SK-N-SH (cell line): ENCODE measurements at regions not wholly inside any gene's neighbourhood (a gene's known extent, or its start where the extent isn't known, plus 50 kb on each side); places are given as distances from the start of the nearest gene placed in this dataset.

Experiments
- CTCF ChIA-PET: fragments of 300-600, 350-600 bp; formaldehyde crosslinking; extraction: SDS; loops from one replicate; lab custom pipeline; 2021; lab: Yijun Ruan, JAX
- POLR2A ChIA-PET: fragments of 350-600 bp; sonication (Branson Sonifier 250); formaldehyde crosslinking; extraction: SDS; loops from one replicate; lab custom pipeline; 2020; ENCODE audit warnings: antibody characterized with exemption, inconsistent platforms; lab: Yijun Ruan, JAX
- DNase-seq: peaks from one replicate; pipeline ENCODE4 v3.0.0; 2012
- H2AFZ ChIP-seq: fragments of 200-600 bp; sonication (generic); 2 replicates; pipeline ENCODE4 v1.8.1; 2016; ENCODE audit warnings: antibody characterized with exemption, mild to moderate bottlenecking, low read depth
- H3F3A ChIP-seq: fragments of 200-600 bp; sonication (generic); replicated peaks from 2 replicates; pipeline ENCODE3; 2016; ENCODE audit warnings: antibody characterized with exemption, mild to moderate bottlenecking; ENCODE audit not compliant: insufficient read depth
- H3K27ac ChIP-seq, 2 experiments: fragments of 200-500 bp in 1 of 2; fragments of 200-600 bp in 1 of 2; sonication (Bioruptor generic) in 1 of 2; sonication (generic), shearing (Covaris generic) in 1 of 2; 2 replicates each; pipeline versions ENCODE4 v1.5.1 to v1.6.1; 2014 to 2016; ENCODE audit warnings: low read depth in 2 of 2, inconsistent platforms in 1 of 2, low read length in 1 of 2, mild to moderate bottlenecking in 1 of 2, mixed read lengths in 1 of 2
- H3K27me3 ChIP-seq: fragments of 200-600 bp; sonication (generic), shearing (Covaris generic); 2 replicates; pipeline ENCODE4 v1.6.1; 2016; ENCODE audit warnings: mixed run types; ENCODE audit not compliant: insufficient read depth
- H3K36me3 ChIP-seq, 2 experiments: fragments of 200-500 bp in 1 of 2; fragments of 200-600 bp in 1 of 2; sonication (Bioruptor generic) in 1 of 2; sonication (generic) in 1 of 2; replicated peaks in 1 of 2; 2 replicates each; pipeline versions ENCODE3 to v1.5.1; 2014 to 2016; ENCODE audit warnings: low read length in 1 of 2, mild to moderate bottlenecking in 1 of 2; ENCODE audit not compliant: insufficient read depth in 2 of 2, control insufficient read depth in 1 of 2
- H3K4me1 ChIP-seq, 2 experiments: fragments of 200-500 bp in 1 of 2; fragments of 200-600 bp in 1 of 2; sonication (Bioruptor generic) in 1 of 2; sonication (generic), shearing (Covaris generic) in 1 of 2; 2 replicates each; pipeline versions ENCODE4 v1.5.1 to v1.6.1; 2014 to 2016; ENCODE audit warnings: low read depth in 1 of 2, low read length in 1 of 2, mixed run types in 1 of 2; ENCODE audit not compliant: insufficient read depth in 2 of 2, control insufficient read depth in 1 of 2
- H3K4me2 ChIP-seq: fragments of 200-600 bp; sonication (generic), shearing (Covaris generic); 2 replicates; pipeline ENCODE4 v1.6.1; 2017; ENCODE audit warnings: mixed run types
- H3K4me3 ChIP-seq, 2 experiments: fragments of 200-500 bp in 1 of 2; fragments of 200-600 bp in 1 of 2; sonication (Bioruptor generic) in 1 of 2; sonication (generic), shearing (Covaris generic) in 1 of 2; 2 replicates each; pipeline versions ENCODE4 v1.5.1 to v1.8.1; 2014 to 2016; ENCODE audit warnings: low read depth in 2 of 2, inconsistent platforms in 1 of 2, low read length in 1 of 2, mild to moderate bottlenecking in 1 of 2, mixed read lengths in 1 of 2, moderate library complexity in 1 of 2
- H3K79me2 ChIP-seq: fragments of 200-600 bp; sonication (generic); 2 replicates; pipeline ENCODE4 v1.8.1; 2017; ENCODE audit warnings: mild to moderate bottlenecking; ENCODE audit not compliant: insufficient read depth
- H3K9ac ChIP-seq: fragments of 200-600 bp; sonication (generic); 2 replicates; pipeline ENCODE4 v1.6.1; 2017; ENCODE audit warnings: mixed run types
- H3K9me2 ChIP-seq: fragments of 200-600 bp; sonication (generic); 2 replicates; pipeline ENCODE4 v1.6.1; 2017; ENCODE audit warnings: mixed run types
- H3K9me3 ChIP-seq: fragments of 200-600 bp; sonication (generic); 2 replicates; pipeline ENCODE4 v1.6.1; 2017; ENCODE audit warnings: mixed run types, mild to moderate bottlenecking, moderate library complexity
- H4K20me1 ChIP-seq: fragments of 200-600 bp; sonication (generic); 2 replicates; pipeline ENCODE4 v1.6.1; 2017; ENCODE audit warnings: mild to moderate bottlenecking, mixed run types; ENCODE audit not compliant: insufficient read depth
- CHD2 ChIP-seq: fragments of 150-350 bp; IDR thresholded peaks from 2 replicates; pipeline ENCODE4 v1.6.1; 2018; ENCODE audit warnings: low read length; ENCODE audit not compliant: partially characterized antibody
- EZH2phosphoT487 ChIP-seq: fragments of 200-600 bp; sonication (generic); IDR thresholded peaks from 2 replicates; pipeline ENCODE4 v1.6.1; 2017; ENCODE audit warnings: low read depth, mixed run types, mild to moderate bottlenecking, antibody characterized with exemption, moderate library complexity, borderline replicate concordance
- FOSL2 ChIP-seq: IDR thresholded peaks from 2 replicates; pipeline ENCODE4 v1.4.0; 2012; ENCODE audit warnings: low read depth, mild to moderate bottlenecking, moderate library complexity, borderline replicate concordance
- FOXJ3 ChIP-seq: sonication (generic); formaldehyde crosslinking; IDR thresholded peaks from 2 replicates; pipeline ENCODE4 v1.5.1; 2020; ENCODE audit warnings: mild to moderate bottlenecking, missing genetic modification reagents
- IRF3 ChIP-seq: fragments of 150-350 bp; IDR thresholded peaks from 2 replicates; pipeline ENCODE4 v1.6.1; 2016; ENCODE audit warnings: mild to moderate bottlenecking, low read depth, low read length
- MAX ChIP-seq: IDR thresholded peaks from 2 replicates; pipeline ENCODE4 v1.4.0; 2012; ENCODE audit warnings: low read depth
- MEF2A ChIP-seq: IDR thresholded peaks from 2 replicates; pipeline ENCODE4 v1.4.0; 2012; ENCODE audit warnings: low read depth, borderline replicate concordance
- POLR2AphosphoS5 ChIP-seq: IDR thresholded peaks from 2 replicates; pipeline ENCODE4 v1.6.1; 2012; ENCODE audit warnings: low read depth, low read length
- RFX5 ChIP-seq: IDR thresholded peaks from 2 replicates; pipeline ENCODE4 v1.6.1; 2012; ENCODE audit warnings: mild to moderate bottlenecking, improper control_type of control experiment, low read length
- USF1 ChIP-seq: IDR thresholded peaks from 2 replicates; pipeline ENCODE4 v1.4.0; 2012; ENCODE audit warnings: low read depth, borderline replicate concordance
- USF2 ChIP-seq: fragments of 150-350 bp; IDR thresholded peaks from 2 replicates; pipeline ENCODE4 v1.6.1; 2017; ENCODE audit warnings: antibody characterized with exemption, low read length, low read depth, borderline replicate concordance
- ZBTB33 ChIP-seq: IDR thresholded peaks from 2 replicates; pipeline ENCODE4 v1.4.0; 2012; ENCODE audit warnings: low read depth, borderline replicate concordance
- WGBS: methylation state at CpG from one replicate; pipeline ENCODE4 v1.1.6; 2017; ENCODE audit warnings: low lambda C conversion rate; 5-methylcytosine and 5-hydroxymethylcytosine counted together

- no peaks in the 10 kb centered on the region for H3K27me3 ChIP-seq
- CTCF ChIA-PET = no interaction called here
- peaks cover 4% of the 10 kb centered on the region; the same call in 1 of the 2 replicates for H3K9me3 ChIP-seq
- TF ChIP-seq MEF2A (no peak), USF1 (no peak), USF2 (no peak)
- DNase-seq = no peak
- 0% methylated on average over 1 of the region's 1 CpG for WGBS
- POLR2A ChIA-PET = no interaction called here
- H2AFZ ChIP-seq = no peak overlapping the region
- no peak overlapping the region for H3K27ac ChIP-seq
- no peaks in the 10 kb centered on the region for H3K36me3 ChIP-seq
- no peak overlapping the region for H3K4me3 ChIP-seq
- no peaks in the 10 kb centered on the region for H4K20me1 ChIP-seq
- no peak overlapping the region for H3K4me2 ChIP-seq
- no peaks in the 10 kb centered on the region for H3K79me2 ChIP-seq
- H3F3A ChIP-seq = no peaks in the 10 kb centered on the region
- no peak overlapping the region for H3K9ac ChIP-seq
- H3K9me2 ChIP-seq = no peaks in the 10 kb centered on the region
- H3K4me1 ChIP-seq = no peaks in the 10 kb centered on the region
Measured at GRCh38 chr2:157155992-157156391, 101.5 kb upstream of the GALNT5 start.

GRCh38 chr2:157158111-157158510 lies 99.4 kb upstream of the GALNT5 start:
- Histone ChIP-seq H3K36me3 (no peaks in the 10 kb centered on the region), H3K4me2 (no peak overlapping the region), H3F3A (no peaks in the 10 kb centered on the region), H3K27me3 (no peaks in the 10 kb centered on the region), H3K27ac (no peak overlapping the region), H3K79me2 (no peaks in the 10 kb centered on the region), H3K9me3 (peaks cover 4% of the 10 kb centered on the region; the same call in 1 of the 2 replicates), H3K4me3 (no peak overlapping the region), H3K9me2 (no peaks in the 10 kb centered on the region)
- ChIA-PET CTCF (no interaction called here), POLR2A (no interaction called here)
- DNase-seq = no peak
- WGBS = 24% methylated on average over 1 of the region's 1 CpG
- TF ChIP-seq FOSL2 = peak; percentile 12; the same call in 1 of the 2 replicates
- TF ChIP-seq FOXJ3 (CRISPR knock-in tag) = no peak
- TF ChIP-seq, all 33 proteins: peak for 1
- H3K4me1 ChIP-seq = no peaks in the 10 kb centered on the region
- H2AFZ ChIP-seq = no peak overlapping the region; the same call in 1 of the 2 replicates
- H4K20me1 ChIP-seq = no peaks in the 10 kb centered on the region
- no peak overlapping the region for H3K9ac ChIP-seq

GRCh38 chr2:157159221-157159934 lies 98.1 kb upstream of the GALNT5 start:
- Histone ChIP-seq H3K9ac (no peak overlapping the region), H3K4me3 (no peak overlapping the region), H3F3A (no peaks in the 10 kb centered on the region), H3K27me3 (no peaks in the 10 kb centered on the region), H3K9me3 (peaks cover 4% of the 10 kb centered on the region; the same call in 1 of the 2 replicates), H3K9me2 (no peaks in the 10 kb centered on the region), H3K4me1 (no peaks in the 10 kb centered on the region), H2AFZ (no peak overlapping the region), H3K79me2 (no peaks in the 10 kb centered on the region), H3K4me2 (no peak overlapping the region), H3K27ac (no peak overlapping the region), H3K36me3 (no peaks in the 10 kb centered on the region), H4K20me1 (no peaks in the 10 kb centered on the region)
- ChIA-PET POLR2A (no interaction called here), CTCF (no interaction called here)
- no peak for DNase-seq
- TF ChIP-seq MEF2A (no peak), CHD2 (no peak), MAX (no peak), POLR2AphosphoS5 (no peak), RFX5 (no peak), IRF3 (no peak), ZBTB33 (no peak), EZH2phosphoT487 (no peak)
- 41% methylated on average over 5 of the region's 5 CpGs for whole genome bisulfite sequencing
